HG03432 (cell line): ENCODE measurements at regions not wholly inside any gene's neighbourhood (a gene's known extent, or its start where the extent isn't known, plus 50 kb on each side); places are given as distances from the start of the nearest gene placed in this dataset.

Source experiments
- ATAC-seq: cut with Tn5 transposase; IDR thresholded peaks from one replicate; pipeline ENCODE4 v1.9.1; 2021; ENCODE audit warnings: mild to moderate bottlenecking, moderate library complexity; ENCODE audit not compliant: unreplicated experiment

- no peak for ATAC-seq
Measured at GRCh38 chr21:27454234-27454633, 487.3 kb upstream of the ADAMTS5 start.

- no peak for ATAC-seq
Measured at GRCh38 chr21:27451116-27451515, 484.2 kb upstream of the ADAMTS5 start.

GRCh38 chr21:27450216-27450615 is 483.3 kb upstream of the ADAMTS5 start:
- ATAC-seq = no peak

- no peak for ATAC-seq
Measured at GRCh38 chr21:27448960-27449359, 482.1 kb upstream of the ADAMTS5 start.

- ATAC-seq = no peak
Measured at GRCh38 chr21:27447843-27448242, 481.0 kb upstream of the ADAMTS5 start.

- no peak for ATAC-seq
Measured at GRCh38 chr21:27429710-27430341, 462.9 kb upstream of the ADAMTS5 start.

- no peak for ATAC-seq
Measured at GRCh38 chr21:27426196-27426595, 459.3 kb upstream of the ADAMTS5 start.

GRCh38 chr21:27425574-27425973 is 458.7 kb upstream of the ADAMTS5 start:
- ATAC-seq = no peak

GRCh38 chr21:27425172-27425571 is 458.3 kb upstream of the ADAMTS5 start:
- ATAC-seq = no peak

- ATAC-seq = no peak
Measured at GRCh38 chr21:27424601-27425000, 457.7 kb upstream of the ADAMTS5 start.

- ATAC-seq = no peak
Measured at GRCh38 chr21:27423906-27424595, 457.2 kb upstream of the ADAMTS5 start.

GRCh38 chr21:27423038-27423437 is 456.1 kb upstream of the ADAMTS5 start:
- ATAC-seq = no peak

- ATAC-seq = no peak
Measured at GRCh38 chr21:27422435-27422834, 455.5 kb upstream of the ADAMTS5 start.

GRCh38 chr21:27421654-27422053 is 454.8 kb upstream of the ADAMTS5 start:
- no peak for ATAC-seq

GRCh38 chr21:27419153-27419552 is 452.3 kb upstream of the ADAMTS5 start:
- ATAC-seq = no peak

- no peak for ATAC-seq
Measured at GRCh38 chr21:27418346-27418745, 451.5 kb upstream of the ADAMTS5 start.

- ATAC-seq = no peak
Measured at GRCh38 chr21:27412530-27412929, 445.6 kb upstream of the ADAMTS5 start.

GRCh38 chr21:27408826-27409225 is 441.9 kb upstream of the ADAMTS5 start:
- no peak for ATAC-seq

GRCh38 chr21:27407271-27407670 is 440.4 kb upstream of the ADAMTS5 start:
- ATAC-seq = no peak

- no peak for ATAC-seq
Measured at GRCh38 chr21:27406300-27407009, 439.6 kb upstream of the ADAMTS5 start.

- ATAC-seq = no peak
Measured at GRCh38 chr21:27403011-27403410, 436.1 kb upstream of the ADAMTS5 start.

GRCh38 chr21:27400045-27400444 is 433.2 kb upstream of the ADAMTS5 start:
- ATAC-seq = no peak
